Left lung (tissue), 4 donors: ENCODE measurements at regions not wholly inside any gene's neighbourhood (a gene's known extent, or its start where the extent isn't known, plus 50 kb on each side); places are given as distances from the start of the nearest gene placed in this dataset.

Experiments
- ATAC-seq: fragments of 200-7000 bp; cut with Tn5 transposase; one replicate; pipeline ENCODE4 v1.9.1; 2020; ENCODE audit warnings: moderate library complexity
- DNase-seq, 4 donors: peaks; one replicate each; pipeline ENCODE4 v3.0.0-alpha.2; 2013 to 2020
- H3K27ac ChIP-seq, 2 donors: fragments of 200-600 bp; sonication (generic) in 1 of 2; one replicate each; pipeline versions ENCODE4 v1.5.0 to v1.8.0; 2020 to 2021
- H3K27me3 ChIP-seq, 2 donors: fragments of 200-600 bp; sonication (generic) in 1 of 2; one replicate each; pipeline versions ENCODE4 v1.5.0 to v1.8.0; 2020 to 2021
- H3K36me3 ChIP-seq, 2 donors: fragments of 200-600 bp; sonication (generic) in 1 of 2; one replicate each; pipeline versions ENCODE4 v1.5.0 to v1.8.0; 2020 to 2021
- H3K4me1 ChIP-seq, 2 donors: fragments of 200-600 bp; one replicate each; pipeline ENCODE4 v1.8.0; 2021
- H3K4me3 ChIP-seq, 2 donors: fragments of 200-600 bp; sonication (generic) in 1 of 2; one replicate each; pipeline versions ENCODE4 v1.5.0 to v1.8.0; 2020 to 2021; ENCODE audit warnings: mild to moderate bottlenecking in 1 of 2
- H3K9me3 ChIP-seq, 2 donors: fragments of 200-600 bp; sonication (generic) in 1 of 2; one replicate each; pipeline versions ENCODE4 v1.5.0 to v1.8.0; 2020 to 2021
- CTCF ChIP-seq, 2 donors: fragments of 200-600 bp; sonication (generic) in 1 of 2; IDR thresholded peaks; one replicate each; pipeline versions ENCODE4 v1.5.0 to v1.8.0; 2021; ENCODE audit warnings: antibody characterized with exemption in 2 of 2
- intact Hi-C, 2 donors: fragments of 100-400 bp; cut with DNase I; formaldehyde crosslinking; loops; one replicate each; pipeline versions ENCODE4 v1.11.2 to v1.14.2; 2022
- donor health status: DM: no; HTN: yes; CAD: no.
- donor health status: DM: no; HTN: no; CAD: no.

- no peaks in the 10 kb centered on the region for H3K36me3 ChIP-seq
- no peaks in the 10 kb centered on the region for H3K9me3 ChIP-seq
- H3K4me1 ChIP-seq, result no peaks in the 10 kb centered on the region
- peak in 1 of 4 donors; percentile 7 for DNase-seq
- TF ChIP-seq CTCF (IDR thresholded peaks at IDR 0.05), result no peak
- intact Hi-C loops, result no loop called here
- H3K4me3 ChIP-seq, result no peak overlapping the region
- H3K27ac ChIP-seq, result no peak overlapping the region
- H3K27me3 ChIP-seq, result no peaks in the 10 kb centered on the region
- no peak for ATAC-seq
Observed at GRCh38 chr6:66675906-66676305, 968.9 kb upstream of the EYS start.

GRCh38 chr6:66664112-66664511 is 957.1 kb upstream of the EYS start:
- no peak for TF ChIP-seq CTCF (IDR thresholded peaks at IDR 0.05)
- H3K27me3 ChIP-seq, result no peaks in the 10 kb centered on the region
- DNase-seq (no peak), ATAC-seq (no peak)
- no peaks in the 10 kb centered on the region for H3K9me3 ChIP-seq
- H3K27ac ChIP-seq, result no peak overlapping the region
- no peaks in the 10 kb centered on the region for H3K36me3 ChIP-seq
- H3K4me1 ChIP-seq, result no peaks in the 10 kb centered on the region
- no peak overlapping the region for H3K4me3 ChIP-seq
- intact Hi-C loops, result no loop called here

- H3K4me3 ChIP-seq, result no peak overlapping the region
- H3K27ac ChIP-seq, result no peak overlapping the region
- intact Hi-C loops, result no loop called here
- DNase-seq, result no peak
- H3K27me3 ChIP-seq, result no peaks in the 10 kb centered on the region
- ATAC-seq, result no peak
- H3K4me1 ChIP-seq, result no peaks in the 10 kb centered on the region
- no peak for TF ChIP-seq CTCF (IDR thresholded peaks at IDR 0.05)
- H3K36me3 ChIP-seq, result no peaks in the 10 kb centered on the region
- no peaks in the 10 kb centered on the region for H3K9me3 ChIP-seq
Observed at GRCh38 chr6:66662721-66663507, 955.9 kb upstream of the EYS start.

- intact Hi-C loops, result no loop called here
- peak; percentile 35 for ATAC-seq
- peak in 1 of 2 donors; percentile 17 for TF ChIP-seq CTCF (IDR thresholded peaks at IDR 0.05)
- DNase-seq, result peak in 1 of 4 donors; percentile 20
- no peaks in the 10 kb centered on the region for H3K9me3 ChIP-seq
- H3K27ac ChIP-seq, result no peak overlapping the region
- H3K27me3 ChIP-seq, result no peaks in the 10 kb centered on the region
- H3K36me3 ChIP-seq, result no peaks in the 10 kb centered on the region
- no peak overlapping the region for H3K4me3 ChIP-seq
- no peaks in the 10 kb centered on the region for H3K4me1 ChIP-seq
Observed at GRCh38 chr6:66662196-66662595, 955.2 kb upstream of the EYS start.

GRCh38 chr6:66655420-66655819 is 948.4 kb upstream of the EYS start:
- H3K4me3 ChIP-seq, result no peak overlapping the region
- H3K4me1 ChIP-seq, result no peaks in the 10 kb centered on the region
- intact Hi-C loops, result no loop called here
- no peak overlapping the region for H3K27ac ChIP-seq
- no peak for TF ChIP-seq CTCF (IDR thresholded peaks at IDR 0.05)
- peaks cover 0 to 13% of the 10 kb centered on the region in 2 donors for H3K9me3 ChIP-seq
- no peaks in the 10 kb centered on the region for H3K36me3 ChIP-seq
- ATAC-seq (no peak), DNase-seq (peak in 1 of 4 donors; percentile 55)
- no peaks in the 10 kb centered on the region for H3K27me3 ChIP-seq
